GM12891 (cell line): ENCODE measurements at regions not wholly inside any gene's neighbourhood (a gene's known extent, or its start where the extent isn't known, plus 50 kb on each side); places are given as distances from the start of the nearest gene placed in this dataset.

Experiments
- DNase-seq: peaks from one replicate; pipeline ENCODE4 v3.0.0; 2011; ENCODE audit warnings: low spot score; ENCODE audit not compliant: insufficient read length
- FAIRE-seq: peaks from 2 replicates; lab custom pipeline; 2011; peaks lifted over from hg19 to GRCh38; lab: Jason Lieb, UNC
- PAX5 ChIP-seq: IDR thresholded peaks from 2 replicates; pipeline ENCODE4 v1.6.1; 2011; ENCODE audit warnings: low read length, moderate library complexity, mild to moderate bottlenecking; ENCODE audit not compliant: insufficient read depth, severe bottlenecking
- POLR2A ChIP-seq: IDR thresholded peaks from 2 replicates; pipeline ENCODE4 v1.6.1; 2011; ENCODE audit warnings: low read depth, low read length, control low read depth
- POLR2AphosphoS5 ChIP-seq: IDR thresholded peaks from 2 replicates; pipeline ENCODE4 v1.6.1; 2011; ENCODE audit warnings: low read depth, low read length, control low read depth
- POU2F2 ChIP-seq: IDR thresholded peaks from 2 replicates; pipeline ENCODE4 v1.6.1; 2011; ENCODE audit warnings: low read depth, mild to moderate bottlenecking, control low read depth, low read length, moderate library complexity
- SPI1 ChIP-seq: IDR thresholded peaks from 2 replicates; pipeline ENCODE4 v1.6.1; 2011; ENCODE audit warnings: low read depth, low read length, control low read depth
- TAF1 ChIP-seq: IDR thresholded peaks from 2 replicates; pipeline ENCODE4 v1.6.1; 2011; ENCODE audit warnings: low read depth, low read length, control low read depth

DNA sequence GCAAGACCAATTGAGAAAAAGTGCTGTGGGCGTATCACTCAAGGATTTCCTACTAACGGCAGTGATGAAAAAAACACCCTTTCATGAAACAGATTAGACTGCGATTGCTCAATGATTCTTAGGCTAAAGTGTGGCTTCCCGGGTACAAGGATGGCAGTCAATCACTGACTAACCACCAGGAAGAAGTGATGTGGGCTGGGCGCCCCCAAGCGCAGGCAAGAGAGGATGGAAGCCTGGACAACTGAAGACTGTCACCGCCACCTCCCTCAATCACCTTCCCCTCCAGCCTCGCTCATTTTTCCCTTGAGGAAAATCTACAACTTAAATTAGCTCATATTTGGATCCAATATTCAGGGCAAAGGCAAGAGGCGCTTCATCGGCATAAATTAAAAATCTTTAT lies 707.2 kb downstream of the MTRR start:
- no peak for DNase-seq
- TF ChIP-seq PAX5 (no peak), SPI1 (no peak), POLR2AphosphoS5 (no peak), TAF1 (no peak), POU2F2 (no peak), POLR2A (no peak)
- no peak for FAIRE-seq

GRCh38 chr5:8577792-8578191 lies 708.8 kb downstream of the MTRR start:
- no peak for DNase-seq
- no peak for FAIRE-seq
- TF ChIP-seq PAX5 = no peak
- TF ChIP-seq POLR2A = no peak
- no peak for TF ChIP-seq POU2F2
- no peak for TF ChIP-seq TAF1
- no peak for TF ChIP-seq SPI1
- no peak for TF ChIP-seq POLR2AphosphoS5

DNA sequence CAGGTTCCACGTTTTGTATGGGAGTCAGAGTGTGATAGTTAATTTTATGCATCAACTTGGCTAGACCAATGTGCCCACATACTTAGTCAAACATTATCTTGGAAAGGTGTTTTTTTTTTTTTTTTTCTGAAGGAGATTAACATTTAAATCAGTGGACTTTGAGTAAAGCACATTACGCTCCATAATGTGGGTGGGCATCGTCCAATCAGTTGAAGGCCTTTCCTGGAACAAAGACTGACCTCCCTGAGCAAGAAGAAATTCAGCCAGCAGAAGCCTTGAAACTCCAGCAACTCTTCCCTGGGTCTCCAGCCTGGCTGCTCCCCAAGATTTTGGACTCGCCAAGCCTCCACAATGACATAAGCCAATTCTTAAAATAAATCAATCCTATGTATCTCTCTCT lies 711.4 kb downstream of the MTRR start:
- no peak for FAIRE-seq
- TF ChIP-seq PAX5 (no peak), SPI1 (no peak), TAF1 (no peak), POLR2A (no peak), POLR2AphosphoS5 (no peak), POU2F2 (no peak)
- no peak for DNase-seq

GRCh38 chr5:8581047-8581446 lies 712.1 kb downstream of the MTRR start:
- FAIRE-seq (no peak), DNase-seq (no peak)
- TF ChIP-seq SPI1 = no peak
- TF ChIP-seq POU2F2 = no peak

- FAIRE-seq = no peak
- no peak for DNase-seq
- TF ChIP-seq POLR2AphosphoS5 (no peak), SPI1 (no peak), POU2F2 (no peak), TAF1 (no peak), PAX5 (no peak), POLR2A (no peak)
Observed at GRCh38 chr5:8585230-8586018, 716.5 kb downstream of the MTRR start.

GRCh38 chr5:8590959-8591358 lies 722.0 kb downstream of the MTRR start:
- FAIRE-seq = no peak
- TF ChIP-seq POLR2A (no peak), POU2F2 (no peak), POLR2AphosphoS5 (no peak), PAX5 (no peak), SPI1 (no peak), TAF1 (no peak)
- DNase-seq = no peak

DNA sequence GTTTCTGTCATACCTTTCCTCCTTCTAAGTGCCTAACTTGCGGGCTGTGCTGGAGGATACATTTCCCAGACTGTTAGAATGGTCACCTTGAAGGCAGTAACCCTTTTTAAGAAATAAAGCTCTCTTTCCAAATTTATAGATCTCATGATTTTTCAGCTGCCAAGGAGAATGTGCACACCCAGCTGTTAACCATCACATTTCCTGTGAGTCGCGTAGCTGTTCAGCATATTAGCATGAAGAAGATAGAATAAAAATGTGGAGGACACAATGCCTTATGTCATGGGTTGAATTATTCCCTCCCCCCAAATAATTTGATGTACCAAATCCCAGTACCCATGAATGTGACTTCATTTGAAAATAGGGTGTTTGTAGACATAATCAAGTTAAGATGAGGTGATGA lies 729.4 kb downstream of the MTRR start:
- no peak for FAIRE-seq
- DNase-seq = no peak
- TF ChIP-seq TAF1 (no peak), POLR2A (no peak), POLR2AphosphoS5 (no peak), POU2F2 (no peak), PAX5 (no peak), SPI1 (no peak)

GRCh38 chr5:8598996-8599395 lies 730.0 kb downstream of the MTRR start:
- TF ChIP-seq POLR2AphosphoS5 (no peak), POU2F2 (no peak), POLR2A (no peak)
- DNase-seq = no peak
- FAIRE-seq = no peak

DNA sequence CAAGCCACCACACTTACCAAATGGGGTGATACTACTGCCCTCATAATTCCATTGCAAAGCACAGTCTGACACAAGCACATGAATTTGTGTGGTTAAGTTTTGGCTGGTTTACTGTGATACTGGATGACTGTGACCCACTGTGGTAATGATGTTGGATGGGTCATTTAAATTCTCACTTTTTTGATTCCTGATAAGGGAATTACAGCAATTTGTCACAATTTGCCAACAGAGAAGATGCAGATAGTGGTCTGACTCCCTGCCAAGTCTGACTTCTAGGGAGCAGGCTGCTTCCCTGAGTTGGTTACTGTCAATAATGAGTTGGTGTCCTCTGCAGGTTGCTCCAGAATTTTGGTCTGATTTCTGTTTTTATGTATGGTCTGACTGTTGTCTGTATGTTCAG lies 731.9 kb downstream of the MTRR start:
- FAIRE-seq (no peak), DNase-seq (no peak)
- TF ChIP-seq SPI1 (no peak), PAX5 (no peak), POLR2A (no peak), POU2F2 (no peak), POLR2AphosphoS5 (no peak), TAF1 (no peak)

- no peak for DNase-seq
- TF ChIP-seq POLR2AphosphoS5 (no peak), TAF1 (no peak), PAX5 (no peak), POLR2A (no peak)
- no peak for FAIRE-seq
Observed at GRCh38 chr5:8601831-8602354, 732.9 kb downstream of the MTRR start.

DNA sequence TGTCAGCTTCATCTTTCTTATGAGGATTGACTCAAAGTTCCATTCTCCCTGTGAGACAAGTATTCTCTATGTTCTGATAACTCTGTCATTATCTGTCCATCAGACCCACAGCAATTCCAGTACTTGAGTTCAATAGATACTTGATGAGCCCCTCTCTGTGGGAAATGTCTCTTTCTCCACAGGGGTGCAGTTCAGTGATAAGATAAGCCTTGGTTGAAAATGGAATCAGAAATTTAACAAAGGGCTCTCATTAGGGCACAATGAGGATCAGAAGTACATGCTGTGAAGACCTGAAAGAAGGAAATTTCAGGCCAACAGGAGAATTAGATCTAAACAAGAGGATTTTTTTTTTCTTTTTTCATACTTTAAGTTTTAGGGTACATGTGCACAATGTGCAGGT lies 737.3 kb downstream of the MTRR start:
- DNase-seq = no peak
- no peak for FAIRE-seq
- TF ChIP-seq POLR2AphosphoS5 (no peak), PAX5 (no peak), POU2F2 (no peak), TAF1 (no peak), POLR2A (no peak), SPI1 (no peak)
